Breast epithelium (tissue), 4 donors: ENCODE measurements at regions not wholly inside any gene's neighbourhood (a gene's known extent, or its start where the extent isn't known, plus 50 kb on each side); places are given as distances from the start of the nearest gene placed in this dataset.

Experiments used
- DNase-seq, 2 donors: peaks; one replicate each; pipeline ENCODE4 v3.0.0-alpha.2; 2019; ENCODE audit warnings: low spot score in 2 of 2
- H3K27ac ChIP-seq, 2 donors: fragments of 200-600 bp; sonication (generic) in 1 of 2; one replicate each; pipeline ENCODE4 v1.5.1; 2016 to 2019; ENCODE audit warnings: mild to moderate bottlenecking in 1 of 2
- H3K27me3 ChIP-seq, 2 donors: fragments of 200-600 bp; sonication (generic) in 1 of 2; one replicate each; pipeline versions ENCODE4 v1.5.1 to v1.6.0; 2017 to 2019; ENCODE audit warnings: control low read depth in 1 of 2, mild to moderate bottlenecking in 1 of 2
- H3K36me3 ChIP-seq: fragments of 200-600 bp; one replicate; pipeline ENCODE4 v1.5.1; 2019
- H3K4me1 ChIP-seq, 2 donors: fragments of 200-600 bp; sonication (generic); one replicate each; pipeline ENCODE4 v1.5.1; 2016 to 2019; ENCODE audit warnings: control low read depth in 1 of 2
- H3K4me3 ChIP-seq, 3 donors: fragments of 200-600 bp; sonication (generic); 1 replicate in 2 of 3; 2 replicates in 1 of 3; pipeline ENCODE4 v1.5.1; 2016 to 2019; ENCODE audit warnings: mild to moderate bottlenecking in 3 of 3, moderate library complexity in 2 of 3
- H3K9me3 ChIP-seq, 2 donors: fragments of 200-600 bp; sonication (generic) in 1 of 2; one replicate each; pipeline ENCODE4 v1.5.1; 2016 to 2019; ENCODE audit warnings: control low read depth in 1 of 2
- CTCF ChIP-seq, 3 donors: fragments of 450-650 bp; IDR thresholded peaks; one replicate each; pipeline ENCODE4 v1.5.1; 2016 to 2017; ENCODE audit warnings: antibody characterized with exemption in 3 of 3, mild to moderate bottlenecking in 3 of 3, moderate library complexity in 3 of 3
- POLR2A ChIP-seq: fragments of 450-650 bp; IDR thresholded peaks from one replicate; pipeline ENCODE4 v1.6.1; 2016; ENCODE audit warnings: antibody characterized with exemption, mild to moderate bottlenecking, moderate library complexity
- POLR2AphosphoS5 ChIP-seq, 3 donors: sonication (generic); formaldehyde crosslinking; IDR thresholded peaks; one replicate each; pipeline ENCODE4 v1.6.1; 2017; ENCODE audit warnings: antibody characterized with exemption in 3 of 3
- intact Hi-C: fragments of 100-400 bp; cut with DNase I; formaldehyde crosslinking; loops from one replicate; pipeline ENCODE4 v1.15.1; 2023; ENCODE audit warnings: low total_unique reads

- DNase-seq, result no peak
- no peaks in the 10 kb centered on the region for H3K27me3 ChIP-seq
- TF ChIP-seq POLR2AphosphoS5 (IDR thresholded peaks at IDR 0.05) (no peak), POLR2A (no peak), CTCF (IDR thresholded peaks at IDR 0.05) (no peak)
Measured at GRCh38 chr10:4569151-4569550, 256.9 kb upstream of the AKR1E2 start.

DNA sequence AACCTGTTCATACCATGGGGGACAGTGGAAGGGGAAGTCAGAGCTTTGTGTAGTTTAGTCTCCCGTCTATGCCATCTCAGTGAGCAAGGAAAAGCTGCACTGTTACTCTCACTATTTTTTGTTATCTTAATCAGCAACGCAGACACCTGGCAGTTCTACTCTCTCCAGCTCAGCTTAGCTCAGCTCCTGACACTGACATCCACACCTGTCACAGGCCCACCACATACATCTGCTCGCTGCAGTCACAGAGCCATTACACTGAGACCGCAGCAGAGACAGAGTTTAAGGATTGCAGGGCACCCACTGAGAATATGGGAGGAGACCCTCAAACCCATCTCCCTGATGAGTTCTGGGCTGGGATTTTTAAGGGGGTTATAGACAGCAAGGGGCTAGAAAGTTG, 257.3 kb upstream of the AKR1E2 start:
- Histone ChIP-seq H3K4me1 (no peaks in the 10 kb centered on the region), H3K9me3 (no peaks in the 10 kb centered on the region), H3K36me3 (no peaks in the 10 kb centered on the region), H3K4me3 (no peak overlapping the region), H3K27ac (no peak overlapping the region), H3K27me3 (no peaks in the 10 kb centered on the region)
- TF ChIP-seq CTCF (IDR thresholded peaks at IDR 0.05), result no peak
- DNase-seq, result no peak
- intact Hi-C loops, result no loop called here

More at GRCh38 chr10:4569151-4569550, 256.9 kb upstream of the AKR1E2 start:
- intact Hi-C loops, result no loop called here
- no peak overlapping the region for H3K27ac ChIP-seq
- H3K4me3 ChIP-seq, result no peak overlapping the region
- no peaks in the 10 kb centered on the region for H3K9me3 ChIP-seq
- H3K4me1 ChIP-seq, result no peaks in the 10 kb centered on the region
- H3K36me3 ChIP-seq, result no peaks in the 10 kb centered on the region

DNA sequence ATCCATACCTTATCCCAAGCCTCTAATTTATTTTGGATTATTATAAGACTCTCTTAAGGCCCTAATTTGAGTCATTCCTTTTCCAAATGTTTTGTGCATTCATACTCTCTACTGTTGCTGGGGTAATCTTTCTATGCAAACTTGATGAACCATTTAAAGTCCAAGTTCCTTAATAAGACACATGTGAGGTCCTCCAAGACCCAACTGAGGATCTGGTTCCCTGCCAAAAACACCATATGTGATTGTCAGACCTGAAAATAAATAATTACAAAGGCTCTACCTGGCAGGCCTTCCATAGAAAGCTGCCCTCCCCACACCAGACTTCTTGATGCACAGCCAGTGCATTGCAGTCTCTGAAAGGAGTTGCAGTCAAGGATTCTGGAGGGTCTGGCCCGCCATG, 257.9 kb upstream of the AKR1E2 start:
- Histone ChIP-seq H3K36me3 (no peaks in the 10 kb centered on the region), H3K27me3 (no peaks in the 10 kb centered on the region), H3K4me3 (no peak overlapping the region), H3K4me1 (no peaks in the 10 kb centered on the region), H3K27ac (no peak overlapping the region), H3K9me3 (no peaks in the 10 kb centered on the region)
- TF ChIP-seq CTCF (IDR thresholded peaks at IDR 0.05) (no peak), POLR2AphosphoS5 (IDR thresholded peaks at IDR 0.05) (no peak), POLR2A (no peak)
- DNase-seq, result no peak
- intact Hi-C loops, result no loop called here

DNA sequence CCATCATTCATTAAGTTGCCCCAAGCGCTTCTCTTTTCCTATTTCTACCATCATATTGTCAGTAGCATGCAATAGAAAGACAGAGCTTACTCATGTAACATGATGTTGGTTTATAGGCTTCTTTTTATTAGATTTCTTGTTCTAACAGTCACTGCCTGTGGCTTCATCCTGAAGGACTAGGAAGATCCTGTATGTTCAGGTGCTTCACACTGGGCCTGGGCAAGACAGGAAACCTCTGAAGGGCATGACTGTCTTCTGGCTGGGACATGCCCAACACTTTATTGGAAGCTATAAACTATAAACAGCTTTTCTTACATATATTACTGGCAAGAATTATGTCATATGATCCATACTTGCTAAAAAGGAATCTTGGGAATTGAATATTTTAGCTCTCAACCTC, 258.4 kb upstream of the AKR1E2 start:
- no peak overlapping the region for H3K4me3 ChIP-seq
- no peaks in the 10 kb centered on the region for H3K36me3 ChIP-seq
- intact Hi-C loops, result no loop called here
- DNase-seq, result no peak
- no peaks in the 10 kb centered on the region for H3K4me1 ChIP-seq
- no peaks in the 10 kb centered on the region for H3K9me3 ChIP-seq
- no peaks in the 10 kb centered on the region for H3K27me3 ChIP-seq
- TF ChIP-seq POLR2A (no peak), CTCF (IDR thresholded peaks at IDR 0.05) (no peak), POLR2AphosphoS5 (IDR thresholded peaks at IDR 0.05) (no peak)
- H3K27ac ChIP-seq, result no peak overlapping the region

GRCh38 chr10:4566011-4566410, 260.0 kb upstream of the AKR1E2 start:
- no peak overlapping the region for H3K27ac ChIP-seq
- TF ChIP-seq POLR2AphosphoS5 (IDR thresholded peaks at IDR 0.05), result no peak
- no peak for TF ChIP-seq POLR2A
- TF ChIP-seq CTCF (IDR thresholded peaks at IDR 0.05), result no peak
- H3K4me3 ChIP-seq, result no peak overlapping the region
- intact Hi-C loops, result no loop called here
- H3K9me3 ChIP-seq, result no peaks in the 10 kb centered on the region
- H3K27me3 ChIP-seq, result no peaks in the 10 kb centered on the region
- no peak for DNase-seq
- no peaks in the 10 kb centered on the region for H3K36me3 ChIP-seq
- H3K4me1 ChIP-seq, result no peaks in the 10 kb centered on the region
